ENCODE measurements at regions not wholly inside any gene's neighbourhood (a gene's known extent, or its start where the extent isn't known, plus 50 kb on each side); places are given as distances from the start of the nearest gene placed in this dataset.
"Not testable (repeated sequence)": the region's sequence is repeated elsewhere in the genome, so short reads cannot be mapped to it uniquely, and the experiment has no call there.

GRCh38 chr12:46516238-46516932 lies 143.8 kb upstream of the SLC38A2 start:
- Histone ChIP-seq H3K9ac (ENCODE audit: low read depth in 1 of 2, low read length in 2 of 2) (no peak overlapping the region), H3K4me3 (ENCODE audit: low read depth in 1 of 2, low read length in 2 of 2) (no peak overlapping the region), H3K36me3 (ENCODE audit: control insufficient read depth in 1 of 2, insufficient read depth in 2 of 2, low read length in 2 of 2) (no peaks in the 10 kb centered on the region), H3K27me3 (ENCODE audit: control insufficient read depth in 1 of 2, insufficient read depth in 2 of 2, low read length in 2 of 2) (no peaks in the 10 kb centered on the region), H3K4me1 (ENCODE audit: control insufficient read depth in 1 of 2, insufficient read depth in 2 of 2, low read length in 2 of 2) (peaks cover 5 to 7% of the 10 kb centered on the region in 2 donors), H3K9me3 (ENCODE audit: control insufficient read depth in 1 of 2, low read length in 2 of 2) (no peaks in the 10 kb centered on the region), H3K27ac (ENCODE audit: low read depth, low read length) (no peak overlapping the region)

- peaks cover 0 to 2% of the 10 kb centered on the region in 2 donors for H3K9me3 ChIP-seq (ENCODE audit: control insufficient read depth in 1 of 2, low read length in 2 of 2)
- no peak overlapping the region for H3K4me3 ChIP-seq (ENCODE audit: low read depth in 1 of 2, low read length in 2 of 2)
- H3K27me3 ChIP-seq (ENCODE audit: control insufficient read depth in 1 of 2, insufficient read depth in 2 of 2, low read length in 2 of 2): no peaks in the 10 kb centered on the region
- H3K36me3 ChIP-seq (ENCODE audit: control insufficient read depth in 1 of 2, insufficient read depth in 2 of 2, low read length in 2 of 2): no peaks in the 10 kb centered on the region
- H3K4me1 ChIP-seq (ENCODE audit: control insufficient read depth in 1 of 2, insufficient read depth in 2 of 2, low read length in 2 of 2): peaks cover 5 to 7% of the 10 kb centered on the region in 2 donors
- H3K27ac ChIP-seq (ENCODE audit: low read depth, low read length): no peak overlapping the region
- no peak overlapping the region for H3K9ac ChIP-seq (ENCODE audit: low read depth in 1 of 2, low read length in 2 of 2)
These were observed 143.3 kb upstream of the SLC38A2 start for GRCh38 chr12:46515829-46516228.

GRCh38 chr12:46514886-46515285 lies 142.3 kb upstream of the SLC38A2 start:
- H3K9me3 ChIP-seq (ENCODE audit: control insufficient read depth in 1 of 2, low read length in 2 of 2): peaks cover 2 to 6% of the 10 kb centered on the region in 2 donors
- H3K4me1 ChIP-seq (ENCODE audit: control insufficient read depth in 1 of 2, insufficient read depth in 2 of 2, low read length in 2 of 2): peaks cover 5 to 7% of the 10 kb centered on the region in 2 donors
- no peaks in the 10 kb centered on the region for H3K27me3 ChIP-seq (ENCODE audit: control insufficient read depth in 1 of 2, insufficient read depth in 2 of 2, low read length in 2 of 2)
- no peak overlapping the region for H3K9ac ChIP-seq (ENCODE audit: low read depth in 1 of 2, low read length in 2 of 2)
- H3K36me3 ChIP-seq (ENCODE audit: control insufficient read depth in 1 of 2, insufficient read depth in 2 of 2, low read length in 2 of 2): no peaks in the 10 kb centered on the region
- no peak overlapping the region for H3K4me3 ChIP-seq (ENCODE audit: low read depth in 1 of 2, low read length in 2 of 2)
- H3K27ac ChIP-seq (ENCODE audit: low read depth, low read length): no peak overlapping the region

GRCh38 chr12:46510257-46510656 lies 137.7 kb upstream of the SLC38A2 start:
- not testable (repeated sequence) for H3K27me3 ChIP-seq (ENCODE audit: control insufficient read depth in 1 of 2, insufficient read depth in 2 of 2, low read length in 2 of 2); H3K36me3 ChIP-seq (ENCODE audit: control insufficient read depth in 1 of 2, insufficient read depth in 2 of 2, low read length in 2 of 2); H3K4me1 ChIP-seq (ENCODE audit: control insufficient read depth in 1 of 2, insufficient read depth in 2 of 2, low read length in 2 of 2); H3K9ac ChIP-seq (ENCODE audit: low read depth in 1 of 2, low read length in 2 of 2); H3K27ac ChIP-seq (ENCODE audit: low read depth, low read length); H3K4me3 ChIP-seq (ENCODE audit: low read depth in 1 of 2, low read length in 2 of 2)
- peaks cover 8 to 23% of the 10 kb centered on the region in 2 donors for H3K9me3 ChIP-seq (ENCODE audit: control insufficient read depth in 1 of 2, low read length in 2 of 2)

GRCh38 chr12:46509135-46509534 lies 136.6 kb upstream of the SLC38A2 start:
- H3K9ac ChIP-seq (ENCODE audit: low read depth in 1 of 2, low read length in 2 of 2): no peak overlapping the region
- H3K4me3 ChIP-seq (ENCODE audit: low read depth in 1 of 2, low read length in 2 of 2): no peak overlapping the region
- no peaks in the 10 kb centered on the region for H3K36me3 ChIP-seq (ENCODE audit: control insufficient read depth in 1 of 2, insufficient read depth in 2 of 2, low read length in 2 of 2)
- peaks cover 8 to 23% of the 10 kb centered on the region in 2 donors for H3K9me3 ChIP-seq (ENCODE audit: control insufficient read depth in 1 of 2, low read length in 2 of 2)
- no peaks in the 10 kb centered on the region for H3K4me1 ChIP-seq (ENCODE audit: control insufficient read depth in 1 of 2, insufficient read depth in 2 of 2, low read length in 2 of 2)
- H3K27ac ChIP-seq (ENCODE audit: low read depth, low read length): no peak overlapping the region
- H3K27me3 ChIP-seq (ENCODE audit: control insufficient read depth in 1 of 2, insufficient read depth in 2 of 2, low read length in 2 of 2): no peaks in the 10 kb centered on the region

- H3K4me1 ChIP-seq (ENCODE audit: control insufficient read depth in 1 of 2, insufficient read depth in 2 of 2, low read length in 2 of 2): no peaks in the 10 kb centered on the region
- H3K9me3 ChIP-seq (ENCODE audit: control insufficient read depth in 1 of 2, low read length in 2 of 2): peaks cover 8 to 23% of the 10 kb centered on the region in 2 donors
- no peaks in the 10 kb centered on the region for H3K36me3 ChIP-seq (ENCODE audit: control insufficient read depth in 1 of 2, insufficient read depth in 2 of 2, low read length in 2 of 2)
- no peak overlapping the region for H3K27ac ChIP-seq (ENCODE audit: low read depth, low read length)
- H3K9ac ChIP-seq (ENCODE audit: low read depth in 1 of 2, low read length in 2 of 2): no peak overlapping the region
- no peak overlapping the region for H3K4me3 ChIP-seq (ENCODE audit: low read depth in 1 of 2, low read length in 2 of 2)
- H3K27me3 ChIP-seq (ENCODE audit: control insufficient read depth in 1 of 2, insufficient read depth in 2 of 2, low read length in 2 of 2): no peaks in the 10 kb centered on the region
These were observed 136.1 kb upstream of the SLC38A2 start for GRCh38 chr12:46508651-46509050.

- H3K27me3 ChIP-seq (ENCODE audit: control insufficient read depth in 1 of 2, insufficient read depth in 2 of 2, low read length in 2 of 2): no peaks in the 10 kb centered on the region
- H3K4me1 ChIP-seq (ENCODE audit: control insufficient read depth in 1 of 2, insufficient read depth in 2 of 2, low read length in 2 of 2): no peaks in the 10 kb centered on the region
- no peak overlapping the region for H3K27ac ChIP-seq (ENCODE audit: low read depth, low read length)
- H3K9me3 ChIP-seq (ENCODE audit: control insufficient read depth in 1 of 2, low read length in 2 of 2): peaks cover 8 to 23% of the 10 kb centered on the region in 2 donors
- H3K9ac ChIP-seq (ENCODE audit: low read depth in 1 of 2, low read length in 2 of 2): no peak overlapping the region
- no peaks in the 10 kb centered on the region for H3K36me3 ChIP-seq (ENCODE audit: control insufficient read depth in 1 of 2, insufficient read depth in 2 of 2, low read length in 2 of 2)
- no peak overlapping the region for H3K4me3 ChIP-seq (ENCODE audit: low read depth in 1 of 2, low read length in 2 of 2)
These were observed 135.2 kb upstream of the SLC38A2 start for GRCh38 chr12:46507766-46508165.

- no peak overlapping the region for H3K27ac ChIP-seq (ENCODE audit: low read depth, low read length)
- H3K36me3 ChIP-seq (ENCODE audit: control insufficient read depth in 1 of 2, insufficient read depth in 2 of 2, low read length in 2 of 2): no peaks in the 10 kb centered on the region
- no peaks in the 10 kb centered on the region for H3K4me1 ChIP-seq (ENCODE audit: control insufficient read depth in 1 of 2, insufficient read depth in 2 of 2, low read length in 2 of 2)
- no peak overlapping the region for H3K9ac ChIP-seq (ENCODE audit: low read depth in 1 of 2, low read length in 2 of 2)
- no peak overlapping the region for H3K4me3 ChIP-seq (ENCODE audit: low read depth in 1 of 2, low read length in 2 of 2)
- H3K27me3 ChIP-seq (ENCODE audit: control insufficient read depth in 1 of 2, insufficient read depth in 2 of 2, low read length in 2 of 2): no peaks in the 10 kb centered on the region
- H3K9me3 ChIP-seq (ENCODE audit: control insufficient read depth in 1 of 2, low read length in 2 of 2): peaks cover 8 to 23% of the 10 kb centered on the region in 2 donors
These were observed 134.4 kb upstream of the SLC38A2 start for GRCh38 chr12:46506961-46507360.

GRCh38 chr12:46506198-46506597 lies 133.6 kb upstream of the SLC38A2 start:
- no peaks in the 10 kb centered on the region for H3K4me1 ChIP-seq (ENCODE audit: control insufficient read depth in 1 of 2, insufficient read depth in 2 of 2, low read length in 2 of 2)
- H3K36me3 ChIP-seq (ENCODE audit: control insufficient read depth in 1 of 2, insufficient read depth in 2 of 2, low read length in 2 of 2): no peaks in the 10 kb centered on the region
- H3K9me3 ChIP-seq (ENCODE audit: control insufficient read depth in 1 of 2, low read length in 2 of 2): peaks cover 7 to 23% of the 10 kb centered on the region in 2 donors
- no peak overlapping the region for H3K27ac ChIP-seq (ENCODE audit: low read depth, low read length)
- no peak overlapping the region for H3K4me3 ChIP-seq (ENCODE audit: low read depth in 1 of 2, low read length in 2 of 2)
- H3K27me3 ChIP-seq (ENCODE audit: control insufficient read depth in 1 of 2, insufficient read depth in 2 of 2, low read length in 2 of 2): no peaks in the 10 kb centered on the region
- H3K9ac ChIP-seq (ENCODE audit: low read depth in 1 of 2, low read length in 2 of 2): no peak overlapping the region

- H3K36me3 ChIP-seq (ENCODE audit: control insufficient read depth in 1 of 2, insufficient read depth in 2 of 2, low read length in 2 of 2): no peaks in the 10 kb centered on the region
- no peaks in the 10 kb centered on the region for H3K4me1 ChIP-seq (ENCODE audit: control insufficient read depth in 1 of 2, insufficient read depth in 2 of 2, low read length in 2 of 2)
- peaks cover 9 to 25% of the 10 kb centered on the region in 2 donors for H3K9me3 ChIP-seq (ENCODE audit: control insufficient read depth in 1 of 2, low read length in 2 of 2)
- no peak overlapping the region for H3K4me3 ChIP-seq (ENCODE audit: low read depth in 1 of 2, low read length in 2 of 2)
- no peaks in the 10 kb centered on the region for H3K27me3 ChIP-seq (ENCODE audit: control insufficient read depth in 1 of 2, insufficient read depth in 2 of 2, low read length in 2 of 2)
- no peak overlapping the region for H3K9ac ChIP-seq (ENCODE audit: low read depth in 1 of 2, low read length in 2 of 2)
- no peak overlapping the region for H3K27ac ChIP-seq (ENCODE audit: low read depth, low read length)
These were observed 131.9 kb upstream of the SLC38A2 start for GRCh38 chr12:46504494-46504893.

Data from duodenal mucosa (tissue), 2 donors.